ENCODE measurements at regions not wholly inside any gene's neighbourhood (a gene's known extent, or its start where the extent isn't known, plus 50 kb on each side); places are given as distances from the start of the nearest gene placed in this dataset.

DNA sequence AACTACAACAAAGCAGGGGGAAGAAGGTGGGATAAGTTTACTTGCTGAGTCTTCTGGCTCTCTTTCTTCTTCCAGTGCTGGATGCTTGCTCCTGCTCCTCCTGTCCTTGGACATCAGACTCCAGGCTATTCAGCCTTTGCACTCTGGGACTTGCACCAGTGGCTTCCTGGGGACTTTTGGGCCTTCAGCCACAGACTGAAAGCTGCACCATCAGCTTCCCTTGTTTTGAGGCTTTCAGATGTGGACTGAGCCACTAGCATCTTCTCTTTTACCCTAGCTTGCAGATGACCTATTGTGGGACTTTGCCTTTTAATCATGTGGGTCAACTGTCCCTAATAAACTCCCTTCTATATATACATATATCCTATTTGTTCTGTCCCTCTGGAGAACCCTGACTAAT is 173.0 kb upstream of the UFM1 start:
- Histone ChIP-seq H3F3A (ENCODE audit: insufficient read depth, low read length, poor library complexity, severe bottlenecking) (no peaks in the 10 kb centered on the region), H3K9ac (ENCODE audit: low read length) (no peak overlapping the region), H3K36me3 (ENCODE audit: insufficient read depth, low read length) (no peaks in the 10 kb centered on the region), H3K9me3 (ENCODE audit: low read length) (no peaks in the 10 kb centered on the region), H3K79me2 (replicated peaks; ENCODE audit: insufficient read depth, low read length) (no peaks in the 10 kb centered on the region), H3K9me2 (ENCODE audit: insufficient read depth, low read length) (no peaks in the 10 kb centered on the region), H3K4me3 (ENCODE audit: low read length) (no peak overlapping the region), H3K4me2 (ENCODE audit: low read length) (no peak overlapping the region), H2AFZ (ENCODE audit: low read depth, low read length) (no peak overlapping the region), H4K20me1 (ENCODE audit: insufficient read depth) (no peaks in the 10 kb centered on the region), H3K27ac (ENCODE audit: low read length) (no peak overlapping the region), H3K27me3 (ENCODE audit: insufficient read depth, low read depth, low read length) (no peaks in the 10 kb centered on the region)
- TF ChIP-seq POLR2AphosphoS5 (IDR thresholded peaks at IDR 0.05) (no peak), RAD21 (conservative IDR thresholded peaks at IDR 0.05) (no peak), EZH2 (IDR thresholded peaks at IDR 0.05; ENCODE audit: borderline replicate concordance, insufficient read depth, low read length, poor library complexity, severe bottlenecking) (no peak), SMC3 (conservative IDR thresholded peaks at IDR 0.05; ENCODE audit: poor library complexity) (no peak), EP300 (conservative IDR thresholded peaks at IDR 0.05; ENCODE audit: poor library complexity, severe bottlenecking) (no peak), TAF1 (IDR thresholded peaks at IDR 0.05; ENCODE audit: low read depth) (no peak), MXI1 (conservative IDR thresholded peaks at IDR 0.05; ENCODE audit: poor library complexity, severe bottlenecking) (no peak)
- TF ChIP-seq, protein P1, sequence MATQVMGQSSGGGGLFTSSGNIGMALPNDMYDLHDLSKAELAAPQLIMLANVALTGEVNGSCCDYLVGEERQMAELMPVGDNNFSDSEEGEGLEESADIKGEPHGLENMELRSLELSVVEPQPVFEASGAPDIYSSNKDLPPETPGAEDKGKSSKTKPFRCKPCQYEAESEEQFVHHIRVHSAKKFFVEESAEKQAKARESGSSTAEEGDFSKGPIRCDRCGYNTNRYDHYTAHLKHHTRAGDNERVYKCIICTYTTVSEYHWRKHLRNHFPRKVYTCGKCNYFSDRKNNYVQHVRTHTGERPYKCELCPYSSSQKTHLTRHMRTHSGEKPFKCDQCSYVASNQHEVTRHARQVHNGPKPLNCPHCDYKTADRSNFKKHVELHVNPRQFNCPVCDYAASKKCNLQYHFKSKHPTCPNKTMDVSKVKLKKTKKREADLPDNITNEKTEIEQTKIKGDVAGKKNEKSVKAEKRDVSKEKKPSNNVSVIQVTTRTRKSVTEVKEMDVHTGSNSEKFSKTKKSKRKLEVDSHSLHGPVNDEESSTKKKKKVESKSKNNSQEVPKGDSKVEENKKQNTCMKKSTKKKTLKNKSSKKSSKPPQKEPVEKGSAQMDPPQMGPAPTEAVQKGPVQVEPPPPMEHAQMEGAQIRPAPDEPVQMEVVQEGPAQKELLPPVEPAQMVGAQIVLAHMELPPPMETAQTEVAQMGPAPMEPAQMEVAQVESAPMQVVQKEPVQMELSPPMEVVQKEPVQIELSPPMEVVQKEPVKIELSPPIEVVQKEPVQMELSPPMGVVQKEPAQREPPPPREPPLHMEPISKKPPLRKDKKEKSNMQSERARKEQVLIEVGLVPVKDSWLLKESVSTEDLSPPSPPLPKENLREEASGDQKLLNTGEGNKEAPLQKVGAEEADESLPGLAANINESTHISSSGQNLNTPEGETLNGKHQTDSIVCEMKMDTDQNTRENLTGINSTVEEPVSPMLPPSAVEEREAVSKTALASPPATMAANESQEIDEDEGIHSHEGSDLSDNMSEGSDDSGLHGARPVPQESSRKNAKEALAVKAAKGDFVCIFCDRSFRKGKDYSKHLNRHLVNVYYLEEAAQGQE (IDR thresholded peaks at IDR 0.05; ENCODE audit: borderline replicate concordance), result no peak
- TF ChIP-seq, protein P2, sequence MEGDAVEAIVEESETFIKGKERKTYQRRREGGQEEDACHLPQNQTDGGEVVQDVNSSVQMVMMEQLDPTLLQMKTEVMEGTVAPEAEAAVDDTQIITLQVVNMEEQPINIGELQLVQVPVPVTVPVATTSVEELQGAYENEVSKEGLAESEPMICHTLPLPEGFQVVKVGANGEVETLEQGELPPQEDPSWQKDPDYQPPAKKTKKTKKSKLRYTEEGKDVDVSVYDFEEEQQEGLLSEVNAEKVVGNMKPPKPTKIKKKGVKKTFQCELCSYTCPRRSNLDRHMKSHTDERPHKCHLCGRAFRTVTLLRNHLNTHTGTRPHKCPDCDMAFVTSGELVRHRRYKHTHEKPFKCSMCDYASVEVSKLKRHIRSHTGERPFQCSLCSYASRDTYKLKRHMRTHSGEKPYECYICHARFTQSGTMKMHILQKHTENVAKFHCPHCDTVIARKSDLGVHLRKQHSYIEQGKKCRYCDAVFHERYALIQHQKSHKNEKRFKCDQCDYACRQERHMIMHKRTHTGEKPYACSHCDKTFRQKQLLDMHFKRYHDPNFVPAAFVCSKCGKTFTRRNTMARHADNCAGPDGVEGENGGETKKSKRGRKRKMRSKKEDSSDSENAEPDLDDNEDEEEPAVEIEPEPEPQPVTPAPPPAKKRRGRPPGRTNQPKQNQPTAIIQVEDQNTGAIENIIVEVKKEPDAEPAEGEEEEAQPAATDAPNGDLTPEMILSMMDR (IDR thresholded peaks at IDR 0.05; ENCODE audit: poor library complexity, severe bottlenecking), result no peak

DNA sequence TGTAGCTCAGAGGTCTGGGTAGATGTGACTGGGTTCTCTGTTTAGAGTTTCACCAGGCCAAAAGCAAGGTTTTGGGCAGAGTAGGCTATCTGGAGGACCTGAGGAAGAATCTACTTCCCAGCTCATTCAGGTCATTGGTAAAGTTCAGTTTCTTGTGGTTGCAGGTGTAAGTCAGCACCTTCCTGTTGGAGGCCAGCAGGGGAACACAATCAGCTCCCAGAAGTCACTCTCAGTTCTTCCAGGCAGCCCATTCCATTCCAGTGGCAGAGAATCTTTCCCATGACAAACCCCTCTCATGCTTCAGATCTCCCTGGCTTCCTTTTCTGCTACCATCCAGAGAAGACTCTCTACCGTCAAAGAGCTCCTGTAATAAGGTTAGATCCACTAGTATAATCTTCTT is 176.2 kb upstream of the UFM1 start:
- TF ChIP-seq, protein P2 (IDR thresholded peaks at IDR 0.05; ENCODE audit: poor library complexity, severe bottlenecking), result no peak
- TF ChIP-seq, protein P1 (IDR thresholded peaks at IDR 0.05; ENCODE audit: borderline replicate concordance), result no peak
- no peak for TF ChIP-seq MXI1 (conservative IDR thresholded peaks at IDR 0.05; ENCODE audit: poor library complexity, severe bottlenecking)
- no peaks in the 10 kb centered on the region for H3K36me3 ChIP-seq (ENCODE audit: insufficient read depth, low read length)
- no peak overlapping the region for H3K9ac ChIP-seq (ENCODE audit: low read length)
- no peaks in the 10 kb centered on the region for H4K20me1 ChIP-seq (ENCODE audit: insufficient read depth)
- H3K4me3 ChIP-seq (ENCODE audit: low read length), result no peak overlapping the region
- no peaks in the 10 kb centered on the region for H3F3A ChIP-seq (ENCODE audit: insufficient read depth, low read length, poor library complexity, severe bottlenecking)
- H3K4me2 ChIP-seq (ENCODE audit: low read length), result no peak overlapping the region
- no peaks in the 10 kb centered on the region for H3K27me3 ChIP-seq (ENCODE audit: insufficient read depth, low read depth, low read length)
- no peaks in the 10 kb centered on the region for H3K9me2 ChIP-seq (ENCODE audit: insufficient read depth, low read length)
- H2AFZ ChIP-seq (ENCODE audit: low read depth, low read length), result no peak overlapping the region
- H3K79me2 ChIP-seq (replicated peaks; ENCODE audit: insufficient read depth, low read length), result no peaks in the 10 kb centered on the region
- no peak overlapping the region for H3K27ac ChIP-seq (ENCODE audit: low read length)
- H3K9me3 ChIP-seq (ENCODE audit: low read length), result no peaks in the 10 kb centered on the region
